ENCODE measurements at regions not wholly inside any gene's neighbourhood (a gene's known extent, or its start where the extent isn't known, plus 50 kb on each side); places are given as distances from the start of the nearest gene placed in this dataset.

DNA sequence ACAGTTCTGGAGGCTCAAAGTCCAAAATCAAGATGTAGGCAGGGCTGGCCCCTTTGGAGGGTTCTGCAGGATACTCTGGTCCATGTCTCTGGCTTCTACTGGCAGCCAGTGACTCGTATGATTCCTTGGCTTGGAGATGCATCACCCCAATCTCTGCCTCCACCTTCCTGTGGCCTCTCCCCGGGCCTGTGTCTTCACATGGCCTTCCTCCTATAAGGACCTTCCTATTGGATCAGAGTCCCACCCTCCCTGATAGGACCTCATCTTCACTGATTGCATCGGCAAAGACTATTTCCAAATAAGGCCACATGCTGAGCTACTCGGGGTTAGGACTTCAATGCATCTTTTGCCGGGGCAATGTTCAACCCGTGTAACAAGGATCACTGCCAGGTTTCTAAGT lies 509.0 kb downstream of the CD83 start:
- Histone ChIP-seq H3K27me3 (no peaks in the 10 kb centered on the region), H3K27ac (replicated peaks in 1 of 4) (no peak overlapping the region), H3K4me1 (peaks cover 8 to 16% (median 13%) of the 10 kb centered on the region in 4 donors), H3K4me3 (no peak overlapping the region), H3K9me3 (peaks cover 0 to 3% (median 0%) of the 10 kb centered on the region in 4 donors), H3K36me3 (no peaks in the 10 kb centered on the region)
- WGBS: 76% methylated on average over 6 of the region's 6 CpGs
- DNase-seq (ENCODE audit: extremely low spot score): no peak
- TF ChIP-seq POLR2AphosphoS5 (IDR thresholded peaks at IDR 0.05): no peak
- no peak for TF ChIP-seq EP300 (IDR thresholded peaks at IDR 0.05)
- TF ChIP-seq, protein P1, sequence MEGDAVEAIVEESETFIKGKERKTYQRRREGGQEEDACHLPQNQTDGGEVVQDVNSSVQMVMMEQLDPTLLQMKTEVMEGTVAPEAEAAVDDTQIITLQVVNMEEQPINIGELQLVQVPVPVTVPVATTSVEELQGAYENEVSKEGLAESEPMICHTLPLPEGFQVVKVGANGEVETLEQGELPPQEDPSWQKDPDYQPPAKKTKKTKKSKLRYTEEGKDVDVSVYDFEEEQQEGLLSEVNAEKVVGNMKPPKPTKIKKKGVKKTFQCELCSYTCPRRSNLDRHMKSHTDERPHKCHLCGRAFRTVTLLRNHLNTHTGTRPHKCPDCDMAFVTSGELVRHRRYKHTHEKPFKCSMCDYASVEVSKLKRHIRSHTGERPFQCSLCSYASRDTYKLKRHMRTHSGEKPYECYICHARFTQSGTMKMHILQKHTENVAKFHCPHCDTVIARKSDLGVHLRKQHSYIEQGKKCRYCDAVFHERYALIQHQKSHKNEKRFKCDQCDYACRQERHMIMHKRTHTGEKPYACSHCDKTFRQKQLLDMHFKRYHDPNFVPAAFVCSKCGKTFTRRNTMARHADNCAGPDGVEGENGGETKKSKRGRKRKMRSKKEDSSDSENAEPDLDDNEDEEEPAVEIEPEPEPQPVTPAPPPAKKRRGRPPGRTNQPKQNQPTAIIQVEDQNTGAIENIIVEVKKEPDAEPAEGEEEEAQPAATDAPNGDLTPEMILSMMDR (IDR thresholded peaks at IDR 0.05): no peak
- TF ChIP-seq POLR2A (IDR thresholded peaks at IDR 0.05; ENCODE audit: low read depth): no peak
- intact Hi-C loops (cut with DNase I): no loop called here

DNA sequence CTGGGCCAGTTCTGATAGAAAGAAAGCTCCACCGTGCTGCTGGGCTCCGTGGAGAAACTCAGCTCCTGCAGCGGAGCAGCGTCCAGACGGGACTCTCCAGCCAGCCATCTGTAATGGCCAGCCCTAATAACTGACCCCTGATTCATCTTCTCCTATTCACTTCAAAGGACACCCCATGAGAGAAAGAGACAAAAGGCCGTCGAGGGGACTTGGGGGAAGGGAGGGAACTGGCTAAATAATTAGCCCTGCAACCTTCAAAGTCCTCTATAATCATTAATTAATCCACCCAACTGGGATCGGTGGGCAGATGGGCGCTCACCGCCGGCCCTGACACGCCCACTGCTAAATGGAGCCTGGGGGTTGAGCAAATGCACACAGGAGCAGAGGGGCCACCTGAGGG lies 512.4 kb downstream of the CD83 start:
- DNase-seq (ENCODE audit: extremely low spot score): no peak
- H3K4me3 ChIP-seq: no peak overlapping the region
- no peak for TF ChIP-seq EP300 (IDR thresholded peaks at IDR 0.05)
- no peak for TF ChIP-seq POLR2A (IDR thresholded peaks at IDR 0.05; ENCODE audit: low read depth)
- TF ChIP-seq, protein P1 (IDR thresholded peaks at IDR 0.05): no peak
- TF ChIP-seq POLR2AphosphoS5 (IDR thresholded peaks at IDR 0.05): no peak
- H3K27ac ChIP-seq (replicated peaks in 1 of 4): no peak overlapping the region
- H3K4me1 ChIP-seq: no peaks in the 10 kb centered on the region
- WGBS: 67% methylated on average over 12 of the region's 12 CpGs
- H3K27me3 ChIP-seq: no peaks in the 10 kb centered on the region
- H3K9me3 ChIP-seq: peaks cover 0 to 3% (median 0%) of the 10 kb centered on the region in 4 donors
- H3K36me3 ChIP-seq: no peaks in the 10 kb centered on the region
- intact Hi-C loops (cut with DNase I): no loop called here

DNA sequence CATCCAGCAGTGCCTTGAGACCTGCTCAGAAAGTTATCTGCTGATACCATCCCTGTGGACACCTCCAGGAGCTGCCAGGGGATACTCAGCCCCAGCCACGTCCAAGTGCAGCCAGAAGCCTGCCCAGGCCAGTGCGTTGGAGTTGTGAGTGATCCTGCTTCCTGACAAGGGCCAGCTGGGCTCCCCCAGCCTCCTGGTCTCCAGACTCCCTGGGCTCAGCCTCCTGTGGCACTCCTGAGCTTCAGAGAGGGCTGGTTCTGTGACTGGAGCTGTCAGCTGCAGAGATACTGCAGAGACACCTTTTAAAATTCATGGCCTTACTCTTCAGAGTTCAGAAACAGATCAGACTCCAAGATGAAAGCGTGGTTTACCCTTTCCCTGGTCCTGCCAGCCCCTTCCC lies 515.9 kb downstream of the CD83 start:
- no peaks in the 10 kb centered on the region for H3K9me3 ChIP-seq
- 78% methylated on average over 2 of the region's 3 CpGs for WGBS
- H3K4me1 ChIP-seq: peaks cover 2 to 8% (median 5%) of the 10 kb centered on the region in 4 donors
- H3K27me3 ChIP-seq: no peaks in the 10 kb centered on the region
- no peaks in the 10 kb centered on the region for H3K36me3 ChIP-seq
- H3K27ac ChIP-seq (replicated peaks in 1 of 4): no peak overlapping the region
- intact Hi-C loops (cut with DNase I): no loop called here
- H3K4me3 ChIP-seq: no peak overlapping the region
- no peak for DNase-seq (ENCODE audit: extremely low spot score)
- TF ChIP-seq POLR2AphosphoS5 (IDR thresholded peaks at IDR 0.05) (no peak), POLR2A (IDR thresholded peaks at IDR 0.05; ENCODE audit: low read depth) (no peak), EP300 (IDR thresholded peaks at IDR 0.05) (no peak)
- TF ChIP-seq, protein P1 (IDR thresholded peaks at IDR 0.05): no peak

DNA sequence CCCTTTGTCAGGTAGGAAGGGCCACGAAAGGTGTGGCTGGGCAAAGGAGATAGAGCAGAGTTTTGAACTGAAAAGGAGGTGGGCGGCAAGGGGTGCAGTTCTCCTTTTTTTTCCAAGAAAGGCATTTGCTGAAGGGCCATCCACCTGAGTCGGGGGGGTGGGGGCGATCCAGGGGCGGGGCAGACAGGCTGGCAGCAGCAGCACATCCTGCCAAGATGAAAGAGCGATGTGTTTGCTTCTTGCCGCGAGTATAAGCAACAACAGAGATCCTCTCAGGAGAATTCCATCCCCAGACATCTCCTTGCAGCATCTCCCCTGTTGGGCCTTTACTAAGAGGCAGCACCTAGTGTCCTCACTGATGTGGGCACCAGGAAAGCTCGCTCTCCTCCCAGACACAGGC lies 516.5 kb downstream of the CD83 start:
- no peak overlapping the region for H3K4me3 ChIP-seq
- intact Hi-C loops (cut with DNase I): no loop called here

More for the DNA sequence above, 516.5 kb downstream of the CD83 start:
- Histone ChIP-seq H3K27ac (replicated peaks in 1 of 4) (no peak overlapping the region), H3K4me1 (peaks cover 8 to 14% (median 10%) of the 10 kb centered on the region in 4 donors), H3K36me3 (no peaks in the 10 kb centered on the region), H3K9me3 (no peaks in the 10 kb centered on the region), H3K27me3 (no peaks in the 10 kb centered on the region)
- TF ChIP-seq EP300 (IDR thresholded peaks at IDR 0.05) (no peak), POLR2AphosphoS5 (IDR thresholded peaks at IDR 0.05) (no peak), POLR2A (IDR thresholded peaks at IDR 0.05; ENCODE audit: low read depth) (no peak)
- TF ChIP-seq, protein P1 (IDR thresholded peaks at IDR 0.05): no peak
- DNase-seq (ENCODE audit: extremely low spot score): no peak
- 94% methylated on average over 9 of the region's 9 CpGs for WGBS
